WTC11 (cell line): ENCODE measurements at regions not wholly inside any gene's neighbourhood (a gene's known extent, or its start where the extent isn't known, plus 50 kb on each side); places are given as distances from the start of the nearest gene placed in this dataset.

Experiments
- ATAC-seq: fragments of 200-7000 bp; cut with Tn5 transposase; 2 replicates; pipeline ENCODE4 v1.10.0; 2021; ENCODE audit warnings: mild to moderate bottlenecking, moderate library complexity
- CTCF ChIA-PET: fragments of 300-600 bp; sonication (Branson Sonifier 250); formaldehyde crosslinking; loops from one replicate; lab custom pipeline; 2021; ENCODE audit warnings: antibody characterized with exemption; lab: Charles Lee
- POLR2A ChIA-PET: fragments of 350-600 bp; sonication (Branson Sonifier 250); formaldehyde crosslinking; loops from one replicate; lab custom pipeline; 2021; ENCODE audit warnings: antibody characterized with exemption; lab: Charles Lee
- DNase-seq: peaks from one replicate; pipeline ENCODE4 v3.0.0; 2021; ENCODE audit warnings: low spot score
- H3K27ac Mint-ChIP-seq: 2 replicates; pipeline ENCODE4 v1.8.0; 2021; ENCODE audit warnings: mixed read lengths
- H3K27me3 Mint-ChIP-seq: 2 replicates; pipeline ENCODE4 v1.8.0; 2021; ENCODE audit warnings: low read depth, mild to moderate bottlenecking, moderate library complexity, mixed read lengths
- H3K36me3 Mint-ChIP-seq: 2 replicates; pipeline ENCODE4 v1.8.0; 2021; ENCODE audit warnings: mixed read lengths
- H3K4me1 Mint-ChIP-seq: 2 replicates; pipeline ENCODE4 v1.8.0; 2022; ENCODE audit warnings: mixed read lengths
- H3K4me3 Mint-ChIP-seq: 2 replicates; pipeline ENCODE4 v1.8.0; 2021; ENCODE audit warnings: mild to moderate bottlenecking, moderate library complexity, mixed read lengths
- H3K9me3 Mint-ChIP-seq: 2 replicates; pipeline ENCODE4 v1.8.0; 2021; ENCODE audit warnings: mixed read lengths
- AR ChIP-seq: fragments of 250-450 bp; sonication (Bioruptor Pico); IDR thresholded peaks from 2 replicates; pipeline ENCODE4 v1.9.0; 2021; ENCODE audit warnings: mild to moderate bottlenecking
- CTCF ChIP-seq: fragments of 200-600 bp; IDR thresholded peaks from 2 replicates; pipeline ENCODE4 v1.8.0; 2022; ENCODE audit warnings: antibody characterized with exemption
- GABPB1 ChIP-seq: sonication (generic); formaldehyde crosslinking; IDR thresholded peaks from 2 replicates; pipeline ENCODE4 v1.8.1; 2023; ENCODE audit warnings: mild to moderate bottlenecking, missing genetic modification reagents
- JUN ChIP-seq: sonication (generic); formaldehyde crosslinking; IDR thresholded peaks from 2 replicates; pipeline ENCODE4 v1.8.0; 2023; ENCODE audit warnings: mild to moderate bottlenecking, missing genetic modification reagents
- MLX ChIP-seq: sonication (generic); formaldehyde crosslinking; IDR thresholded peaks from 2 replicates; pipeline ENCODE4 v1.8.1; 2023; ENCODE audit warnings: mild to moderate bottlenecking, missing genetic modification reagents, moderate library complexity
- NFYB ChIP-seq: sonication (generic); formaldehyde crosslinking; conservative IDR thresholded peaks from 2 replicates; pipeline ENCODE4 v1.8.0; 2022; ENCODE audit warnings: low read depth, missing genetic modification reagents
- PREB ChIP-seq: sonication (generic); formaldehyde crosslinking; IDR thresholded peaks from 2 replicates; pipeline ENCODE4 v1.8.1; 2022; ENCODE audit warnings: mild to moderate bottlenecking, missing genetic modification reagents, moderate library complexity, borderline replicate concordance
- SMAD4 ChIP-seq: sonication (generic); formaldehyde crosslinking; IDR thresholded peaks from 2 replicates; pipeline ENCODE4 v1.8.0; 2022; ENCODE audit warnings: mild to moderate bottlenecking, missing genetic modification reagents
- SP1 ChIP-seq: sonication (generic); formaldehyde crosslinking; conservative IDR thresholded peaks from 2 replicates; pipeline ENCODE4 v1.8.1; 2022; ENCODE audit warnings: missing genetic modification reagents
- ZNF232 ChIP-seq: sonication (generic); formaldehyde crosslinking; IDR thresholded peaks from 2 replicates; pipeline ENCODE4 v1.8.0; 2022; ENCODE audit warnings: mild to moderate bottlenecking, missing genetic modification reagents
- ZNF671 ChIP-seq: fragments of 250-450 bp; sonication (Bioruptor Pico); IDR thresholded peaks from 2 replicates; pipeline ENCODE4 v1.8.0; 2021; ENCODE audit warnings: mild to moderate bottlenecking
- TF ChIP-seq, protein P1 (sequence below): fragments of 250-450 bp; sonication (Bioruptor Pico); IDR thresholded peaks from 2 replicates; pipeline ENCODE4 v1.9.0; 2021; ENCODE audit warnings: moderate library complexity, mild to moderate bottlenecking, inconsistent platforms, borderline replicate concordance
- TF ChIP-seq, protein P2 (sequence below): sonication (generic); formaldehyde crosslinking; IDR thresholded peaks from 2 replicates; pipeline ENCODE4 v1.8.1; 2022; ENCODE audit warnings: low read depth, missing genetic modification reagents, borderline replicate concordance
- TF ChIP-seq, protein P3 (sequence below): sonication (generic); formaldehyde crosslinking; IDR thresholded peaks from 2 replicates; pipeline ENCODE4 v1.8.1; 2023; ENCODE audit warnings: mild to moderate bottlenecking, missing genetic modification reagents, borderline replicate concordance

GRCh38 chr2:43074052-43074451, 152.4 kb downstream of the ZFP36L2 start (continued):
- TF ChIP-seq PREB (no peak), ZNF232 (no peak), GABPB1 (CRISPR knock-in tag) (no peak), JUN (no peak), ZNF671 (CRISPR knock-in tag) (no peak), AR (CRISPR knock-in tag) (no peak), SMAD4 (CRISPR knock-in tag) (no peak), NFYB (CRISPR knock-in tag) (no peak)
- TF ChIP-seq, protein P1, sequence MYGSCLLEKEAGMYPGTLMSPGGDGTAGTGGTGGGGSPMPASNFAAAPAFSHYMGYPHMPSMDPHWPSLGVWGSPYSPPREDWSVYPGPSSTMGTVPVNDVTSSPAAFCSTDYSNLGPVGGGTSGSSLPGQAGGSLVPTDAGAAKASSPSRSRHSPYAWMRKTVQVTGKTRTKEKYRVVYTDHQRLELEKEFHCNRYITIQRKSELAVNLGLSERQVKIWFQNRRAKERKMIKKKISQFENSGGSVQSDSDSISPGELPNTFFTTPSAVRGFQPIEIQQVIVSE, result no peak
- TF ChIP-seq, protein P2, sequence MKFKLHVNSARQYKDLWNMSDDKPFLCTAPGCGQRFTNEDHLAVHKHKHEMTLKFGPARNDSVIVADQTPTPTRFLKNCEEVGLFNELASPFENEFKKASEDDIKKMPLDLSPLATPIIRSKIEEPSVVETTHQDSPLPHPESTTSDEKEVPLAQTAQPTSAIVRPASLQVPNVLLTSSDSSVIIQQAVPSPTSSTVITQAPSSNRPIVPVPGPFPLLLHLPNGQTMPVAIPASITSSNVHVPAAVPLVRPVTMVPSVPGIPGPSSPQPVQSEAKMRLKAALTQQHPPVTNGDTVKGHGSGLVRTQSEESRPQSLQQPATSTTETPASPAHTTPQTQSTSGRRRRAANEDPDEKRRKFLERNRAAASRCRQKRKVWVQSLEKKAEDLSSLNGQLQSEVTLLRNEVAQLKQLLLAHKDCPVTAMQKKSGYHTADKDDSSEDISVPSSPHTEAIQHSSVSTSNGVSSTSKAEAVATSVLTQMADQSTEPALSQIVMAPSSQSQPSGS, result no peak

- Mint-ChIP-seq H3K4me3 (no peak overlapping the region), H3K9me3 (no peaks in the 10 kb centered on the region), H3K36me3 (no peaks in the 10 kb centered on the region), H3K27ac (no peak overlapping the region), H3K4me1 (0 out of 2 replicates have a peak, but pooled peaks cover 4% of the 10 kb centered on the region), H3K27me3 (no peaks in the 10 kb centered on the region)
- ATAC-seq, result no peak
- POLR2A ChIA-PET, result no interaction called here
- CTCF ChIA-PET, result no interaction called here
- no peak for DNase-seq
- TF ChIP-seq MLX (CRISPR knock-in tag), result no peak
- TF ChIP-seq, protein P3, sequence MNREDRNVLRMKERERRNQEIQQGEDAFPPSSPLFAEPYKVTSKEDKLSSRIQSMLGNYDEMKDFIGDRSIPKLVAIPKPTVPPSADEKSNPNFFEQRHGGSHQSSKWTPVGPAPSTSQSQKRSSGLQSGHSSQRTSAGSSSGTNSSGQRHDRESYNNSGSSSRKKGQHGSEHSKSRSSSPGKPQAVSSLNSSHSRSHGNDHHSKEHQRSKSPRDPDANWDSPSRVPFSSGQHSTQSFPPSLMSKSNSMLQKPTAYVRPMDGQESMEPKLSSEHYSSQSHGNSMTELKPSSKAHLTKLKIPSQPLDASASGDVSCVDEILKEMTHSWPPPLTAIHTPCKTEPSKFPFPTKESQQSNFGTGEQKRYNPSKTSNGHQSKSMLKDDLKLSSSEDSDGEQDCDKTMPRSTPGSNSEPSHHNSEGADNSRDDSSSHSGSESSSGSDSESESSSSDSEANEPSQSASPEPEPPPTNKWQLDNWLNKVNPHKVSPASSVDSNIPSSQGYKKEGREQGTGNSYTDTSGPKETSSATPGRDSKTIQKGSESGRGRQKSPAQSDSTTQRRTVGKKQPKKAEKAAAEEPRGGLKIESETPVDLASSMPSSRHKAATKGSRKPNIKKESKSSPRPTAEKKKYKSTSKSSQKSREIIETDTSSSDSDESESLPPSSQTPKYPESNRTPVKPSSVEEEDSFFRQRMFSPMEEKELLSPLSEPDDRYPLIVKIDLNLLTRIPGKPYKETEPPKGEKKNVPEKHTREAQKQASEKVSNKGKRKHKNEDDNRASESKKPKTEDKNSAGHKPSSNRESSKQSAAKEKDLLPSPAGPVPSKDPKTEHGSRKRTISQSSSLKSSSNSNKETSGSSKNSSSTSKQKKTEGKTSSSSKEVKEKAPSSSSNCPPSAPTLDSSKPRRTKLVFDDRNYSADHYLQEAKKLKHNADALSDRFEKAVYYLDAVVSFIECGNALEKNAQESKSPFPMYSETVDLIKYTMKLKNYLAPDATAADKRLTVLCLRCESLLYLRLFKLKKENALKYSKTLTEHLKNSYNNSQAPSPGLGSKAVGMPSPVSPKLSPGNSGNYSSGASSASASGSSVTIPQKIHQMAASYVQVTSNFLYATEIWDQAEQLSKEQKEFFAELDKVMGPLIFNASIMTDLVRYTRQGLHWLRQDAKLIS, result no peak
- no peak for TF ChIP-seq CTCF
- TF ChIP-seq JUN, result no peak
- TF ChIP-seq SP1 (CRISPR knock-in tag), result no peak
Measured at GRCh38 chr2:43073401-43073825, 153.0 kb downstream of the ZFP36L2 start.
